Activated T-cell treated with anti-CD3 and anti-CD28 coated beads for 1 hour (primary cell): ENCODE measurements at regions not wholly inside any gene's neighbourhood (a gene's known extent, or its start where the extent isn't known, plus 50 kb on each side); places are given as distances from the start of the nearest gene placed in this dataset.
"Not testable (repeated sequence)": the region's sequence is repeated elsewhere in the genome, so short reads cannot be mapped to it uniquely, and the experiment has no call there.

Experiments used
- DNase-seq: peaks from one replicate; pipeline ENCODE4 v3.0.0-alpha.2; 2020; ENCODE audit warnings: low read depth

- DNase-seq, result no peak
Measured at GRCh38 chr2:145012214-145012670, 492.3 kb upstream of the ZEB2 start.

GRCh38 chr2:145010635-145011034, 490.7 kb upstream of the ZEB2 start:
- no peak for DNase-seq

GRCh38 chr2:145007960-145008263, 488.0 kb upstream of the ZEB2 start:
- no peak for DNase-seq

- no peak for DNase-seq
Measured at GRCh38 chr2:145007093-145007959, 487.4 kb upstream of the ZEB2 start.

- no peak for DNase-seq
Measured at GRCh38 chr2:145002624-145003023, 482.7 kb upstream of the ZEB2 start.

- DNase-seq, result no peak
Measured at GRCh38 chr2:145000376-145000775, 480.5 kb upstream of the ZEB2 start.

GRCh38 chr2:144999936-145000335, 480.0 kb upstream of the ZEB2 start:
- no peak for DNase-seq

GRCh38 chr2:144999071-144999875, 479.4 kb upstream of the ZEB2 start:
- DNase-seq, result no peak

GRCh38 chr2:144998435-144998834, 478.5 kb upstream of the ZEB2 start:
- DNase-seq, result no peak

- no peak for DNase-seq
Measured at GRCh38 chr2:144996225-144996795, 476.4 kb upstream of the ZEB2 start.

GRCh38 chr2:144995482-144995881, 475.6 kb upstream of the ZEB2 start:
- DNase-seq, result no peak

- no peak for DNase-seq
Measured at GRCh38 chr2:144990661-144991060, 470.7 kb upstream of the ZEB2 start.

- no peak for DNase-seq
Measured at GRCh38 chr2:144989579-144990270, 469.8 kb upstream of the ZEB2 start.

- no peak for DNase-seq
Measured at GRCh38 chr2:144988591-144988990, 468.7 kb upstream of the ZEB2 start.

- no peak for DNase-seq
Measured at GRCh38 chr2:144986691-144987090, 466.8 kb upstream of the ZEB2 start.

- no peak for DNase-seq
Measured at GRCh38 chr2:144984038-144984437, 464.1 kb upstream of the ZEB2 start.

GRCh38 chr2:144983107-144983506, 463.2 kb upstream of the ZEB2 start:
- DNase-seq, result no peak

- DNase-seq, result no peak
Measured at GRCh38 chr2:144982481-144982880, 462.6 kb upstream of the ZEB2 start.

- no peak for DNase-seq
Measured at GRCh38 chr2:144975881-144976280, 456.0 kb upstream of the ZEB2 start.

- no peak for DNase-seq
Measured at GRCh38 chr2:144972676-144973075, 452.8 kb upstream of the ZEB2 start.

- DNase-seq, result no peak
Measured at GRCh38 chr2:144971786-144972335, 451.9 kb upstream of the ZEB2 start.

GRCh38 chr2:144970410-144970809, 450.5 kb upstream of the ZEB2 start:
- not testable (repeated sequence) for DNase-seq
